ENCODE measurements at regions not wholly inside any gene's neighbourhood (a gene's known extent, or its start where the extent isn't known, plus 50 kb on each side); places are given as distances from the start of the nearest gene placed in this dataset.

- no peak for DNase-seq (ENCODE audit: low read depth)
Observed at GRCh38 chr10:104576611-104577010, 64.5 kb upstream of the SORCS3 start.

- no peak for DNase-seq (ENCODE audit: low read depth)
Observed at GRCh38 chr10:104577163-104577562, 63.9 kb upstream of the SORCS3 start.

DNA sequence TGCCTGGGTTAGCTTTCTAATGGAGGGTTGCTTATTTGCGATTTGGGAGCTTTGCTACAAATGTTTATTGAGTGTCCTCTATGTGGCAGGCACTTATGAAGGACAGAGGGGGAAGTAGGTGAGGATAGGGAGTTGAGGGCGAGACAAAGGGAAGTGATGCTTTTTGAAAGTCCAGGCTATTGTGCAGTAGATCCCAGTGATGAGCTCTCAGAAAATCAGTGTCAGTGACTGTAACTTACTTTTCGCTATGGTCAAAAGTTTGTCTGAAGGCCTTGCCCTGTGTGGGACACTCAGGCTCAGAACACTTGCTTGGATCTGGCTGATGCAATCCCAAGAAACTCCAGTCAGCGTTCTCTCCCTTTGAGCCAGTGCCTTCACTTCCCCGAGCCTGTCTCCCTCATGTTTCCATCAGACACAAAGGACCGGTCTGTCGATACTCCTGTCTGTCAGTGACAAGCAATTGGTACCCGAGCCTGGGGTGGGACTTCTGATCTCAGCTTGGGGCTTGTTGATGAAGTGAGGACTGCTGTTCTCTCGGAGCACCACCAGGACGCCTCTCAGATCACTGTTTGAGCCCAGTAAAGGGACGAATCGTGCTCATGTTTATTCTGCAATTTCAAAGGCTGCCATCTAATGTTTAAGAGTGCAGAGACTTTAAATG, 63.1 kb upstream of the SORCS3 start:
- no peak for DNase-seq (ENCODE audit: low read depth)

DNA sequence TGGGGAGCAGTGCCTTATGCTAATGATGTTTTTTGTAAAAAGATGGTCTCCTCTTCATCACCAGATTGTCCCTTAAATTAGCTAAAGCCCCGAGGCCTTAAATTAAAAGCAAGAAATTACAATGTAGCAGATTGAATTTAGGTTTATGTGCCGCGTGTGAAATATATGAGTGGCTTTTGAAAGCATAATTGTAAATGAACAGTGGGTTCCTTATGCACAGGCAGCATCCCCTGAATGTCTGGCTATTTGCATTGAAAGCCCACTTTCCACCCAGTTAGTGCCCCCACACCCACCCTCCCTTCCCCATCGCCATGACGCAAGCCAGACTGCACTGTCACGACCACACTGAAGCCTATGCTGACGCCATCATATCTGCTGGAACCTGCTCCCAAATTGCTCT, 62.4 kb upstream of the SORCS3 start:
- DNase-seq (ENCODE audit: low read depth): no peak

GRCh38 chr10:104579136-104579535, 62.0 kb upstream of the SORCS3 start:
- DNase-seq (ENCODE audit: low read depth): no peak

DNA sequence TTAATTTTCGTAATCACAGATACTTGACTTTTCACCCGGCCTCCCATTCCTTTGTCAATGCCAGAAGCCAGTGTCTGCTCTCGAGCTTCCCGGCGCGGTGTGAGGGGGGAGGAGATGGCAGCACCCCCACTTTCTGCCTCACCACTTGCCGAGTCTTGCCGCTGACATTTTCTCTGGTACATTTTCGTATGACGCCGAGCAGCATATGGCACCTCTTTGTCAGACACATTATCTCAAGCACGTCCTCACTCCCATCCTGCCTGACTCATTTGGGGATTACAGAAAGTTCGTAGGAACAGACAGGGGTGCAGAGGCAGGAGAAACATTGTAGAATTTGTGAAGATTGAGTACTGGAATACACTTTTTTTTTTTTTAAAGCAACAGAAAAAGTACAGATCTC, 60.8 kb upstream of the SORCS3 start:
- no peak for DNase-seq (ENCODE audit: low read depth)

DNA sequence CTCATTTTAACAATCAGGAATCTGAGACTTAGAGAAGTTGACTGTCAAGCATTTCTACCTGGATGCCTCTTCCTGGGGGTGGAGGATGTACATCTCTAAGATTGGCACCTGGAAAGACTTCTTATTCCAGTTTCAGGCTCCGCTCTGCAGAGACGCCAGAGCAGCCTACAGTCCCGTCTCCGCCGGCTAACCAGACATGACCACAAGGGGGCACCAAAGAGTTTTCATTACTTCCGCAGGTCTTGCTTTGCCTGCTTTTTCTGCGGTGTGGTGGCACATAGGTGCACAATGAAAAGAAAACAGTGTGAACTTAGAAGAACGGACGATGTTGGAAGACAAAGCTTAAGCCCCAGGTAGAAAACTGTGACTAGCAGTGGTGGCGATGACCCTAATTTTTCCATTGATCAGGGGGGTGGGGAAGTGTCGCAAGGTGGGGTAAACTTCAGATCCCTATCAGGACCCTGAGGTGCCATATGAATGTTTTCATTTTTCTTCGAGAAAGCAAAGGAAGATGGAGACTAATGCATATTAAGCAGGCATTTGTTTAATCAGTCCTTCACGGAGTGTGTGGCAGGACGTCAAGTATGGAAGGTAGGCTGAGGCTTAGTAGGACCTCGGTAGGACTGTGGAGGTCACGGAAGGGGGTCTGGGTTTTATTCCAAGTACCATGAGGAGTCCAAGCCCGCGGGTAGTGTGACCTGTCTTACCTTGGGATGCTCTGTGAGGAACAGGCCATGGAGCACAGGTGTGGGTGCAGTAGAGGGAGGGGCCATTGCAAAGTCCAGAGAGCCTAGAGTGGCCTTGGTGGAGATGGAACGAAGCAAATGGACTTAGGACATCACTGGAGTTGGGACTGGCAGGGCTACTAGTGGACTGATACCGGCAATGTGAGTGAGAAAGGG, 60.1 kb upstream of the SORCS3 start:
- peak; percentile 33 for DNase-seq (ENCODE audit: low read depth)

DNA sequence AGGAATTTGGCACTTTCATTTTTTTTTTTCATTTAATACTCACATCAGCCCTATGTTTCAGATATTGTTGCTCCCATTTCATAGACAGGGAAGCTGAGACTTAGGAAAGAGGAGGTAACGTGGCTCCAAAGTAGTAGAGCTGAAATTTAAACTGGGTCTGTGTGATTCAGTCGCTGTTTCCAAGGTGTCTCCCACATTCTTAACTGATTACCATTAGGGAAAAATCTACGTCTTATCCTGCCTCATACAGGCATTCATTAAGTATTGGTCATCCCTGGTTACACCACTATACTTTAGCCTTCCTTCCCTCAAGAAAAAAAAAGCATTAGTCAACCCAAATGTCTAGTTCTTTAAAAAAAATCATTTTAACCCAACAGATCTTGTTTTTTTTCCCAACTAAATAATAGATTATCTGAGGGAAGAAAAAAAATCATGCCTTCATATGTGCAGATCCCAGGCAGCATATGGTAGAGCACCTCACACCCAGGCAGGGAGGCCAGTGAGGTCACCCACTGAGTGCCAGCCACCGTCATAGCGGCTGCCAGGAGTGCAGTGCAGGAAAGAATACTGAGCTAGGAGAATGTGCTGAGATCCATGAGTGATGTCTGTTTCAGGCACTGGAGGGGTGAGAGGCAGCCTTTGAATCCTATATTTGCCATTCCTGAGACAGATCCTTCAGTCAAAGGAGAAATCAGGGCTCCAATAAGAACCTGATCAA, 59.0 kb upstream of the SORCS3 start:
- no peak for DNase-seq (ENCODE audit: low read depth)

- no peak for DNase-seq (ENCODE audit: low read depth)
Observed at GRCh38 chr10:104582602-104582951, 58.5 kb upstream of the SORCS3 start.

DNA sequence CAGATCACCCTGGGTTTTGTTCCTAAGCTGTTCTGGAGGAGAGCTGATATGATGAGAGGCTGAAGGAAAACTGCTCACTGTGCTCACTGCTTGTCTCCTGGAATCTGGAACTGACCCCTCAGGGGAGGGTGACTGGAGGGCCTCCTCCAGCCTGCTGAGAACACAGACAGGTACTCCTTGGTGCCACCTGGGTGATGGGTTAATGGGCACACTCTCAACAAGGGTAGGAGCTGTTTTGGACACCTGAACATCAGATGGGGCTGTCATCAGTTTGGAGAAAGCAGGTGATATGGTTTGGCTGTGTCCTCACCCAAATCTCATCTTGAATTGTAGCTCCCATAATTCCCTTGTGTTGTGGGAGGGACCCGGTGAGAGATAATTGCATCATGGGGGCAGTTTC, 58.1 kb upstream of the SORCS3 start:
- DNase-seq (ENCODE audit: low read depth): no peak

DNA sequence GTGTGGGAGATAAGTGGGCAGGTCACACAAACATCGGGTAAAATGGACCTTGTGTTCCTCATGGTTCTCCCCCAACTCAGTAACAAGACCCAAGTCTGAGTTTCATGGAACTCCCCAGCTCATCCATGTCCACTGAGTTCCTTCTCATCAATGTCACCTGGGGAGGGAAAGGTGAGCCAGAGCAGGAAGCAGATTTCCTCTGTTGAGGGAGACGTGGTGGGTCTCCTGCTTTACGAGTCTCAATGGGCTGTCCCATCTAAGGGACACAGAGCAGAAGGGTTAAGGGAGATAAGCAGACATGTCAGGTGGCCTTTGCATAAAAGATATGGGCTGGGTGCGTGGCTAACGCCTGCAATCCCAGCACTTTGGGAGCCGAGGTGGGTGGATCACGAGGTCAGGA, 56.5 kb upstream of the SORCS3 start:
- no peak for DNase-seq (ENCODE audit: low read depth)

GRCh38 chr10:104587751-104588150, 53.3 kb upstream of the SORCS3 start:
- no peak for DNase-seq (ENCODE audit: low read depth)

GRCh38 chr10:104589431-104589830, 51.7 kb upstream of the SORCS3 start:
- no peak for DNase-seq (ENCODE audit: low read depth)

- no peak for DNase-seq (ENCODE audit: low read depth)
Observed at GRCh38 chr10:104589871-104590270, 51.2 kb upstream of the SORCS3 start.

Data from stimulated activated CD8-positive, alpha-beta memory T cell treated with anti-CD3 and anti-CD28 coated beads, Interleukin-7, amount 100 ng/mL, for 24 hours (primary cell).